ENCODE measurements at regions not wholly inside any gene's neighbourhood (a gene's known extent, or its start where the extent isn't known, plus 50 kb on each side); places are given as distances from the start of the nearest gene placed in this dataset.

GRCh38 chr17:49914096-49914490, 54.9 kb upstream of the DLX4 start:
- WGBS, 2 experiments (ENCODE audit: extremely low coverage in 2 of 2, insufficient read length in 1 of 2), result 25% methylated on average over 3 of the region's 4 CpGs; no CpG with 5 or more reads in 1 of the 2 experiments
- Histone ChIP-seq H3K9me3 (ENCODE audit: control insufficient read depth, insufficient read depth, low read length) (no peaks in the 10 kb centered on the region), H2BK120ac (ENCODE audit: low read depth, low read length) (no peak overlapping the region)

More at GRCh38 chr17:49914096-49914490, 54.9 kb upstream of the DLX4 start:
- Histone ChIP-seq H3K36me3 (ENCODE audit: control insufficient read depth, insufficient read depth, low read length) (no peaks in the 10 kb centered on the region), H3K14ac (replicated peaks; ENCODE audit: low read depth, low read length) (no peak overlapping the region), H3K23ac (ENCODE audit: low read depth, low read length) (no peak overlapping the region), H3K9me1 (ENCODE audit: insufficient read depth, low read length) (no peaks in the 10 kb centered on the region), H2BK5ac (ENCODE audit: low read depth, low read length, poor library complexity, severe bottlenecking) (no peak overlapping the region), H3K27ac (ENCODE audit: insufficient read depth, low read length) (no peak overlapping the region), H3K27me3 (ENCODE audit: control insufficient read depth, insufficient read depth, low read length) (peaks cover 88% of the 10 kb centered on the region), H3K4me2 (ENCODE audit: low read depth, low read length) (no peak overlapping the region), H3K56ac (ENCODE audit: extremely low read depth, insufficient read depth, low read length) (no peak overlapping the region), H2AFZ (replicated peaks; ENCODE audit: low read length, poor library complexity) (no peak overlapping the region), H4K91ac (ENCODE audit: insufficient read depth, low read depth, low read length) (no peak overlapping the region), H4K8ac (ENCODE audit: low read depth in 2 of 2, low read length in 2 of 2) (no peak overlapping the region), H2AK9ac (replicated peaks; ENCODE audit: low read depth, low read length, poor library complexity) (no peak overlapping the region), H2BK20ac (ENCODE audit: low read depth, low read length) (no peak overlapping the region), H3K4me1 (ENCODE audit: control insufficient read depth, insufficient read depth, low read length) (no peaks in the 10 kb centered on the region), H2AK5ac (ENCODE audit: low read depth, low read length) (no peak overlapping the region), H3K79me1 (ENCODE audit: low read depth in 1 of 2, low read length in 2 of 2) (no peaks in the 10 kb centered on the region), H4K20me1 (ENCODE audit: insufficient read depth, low read length) (peaks cover 4% of the 10 kb centered on the region; the same call in 1 of the 2 replicates), H2BK15ac (ENCODE audit: low read depth, low read length) (no peak overlapping the region), H3K4me3 (ENCODE audit: insufficient read depth, low read depth, low read length) (no peak overlapping the region), H3K9ac (ENCODE audit: low read depth, low read length) (no peak overlapping the region), H3K4ac (ENCODE audit: low read depth, low read length) (no peak overlapping the region), H3K18ac (ENCODE audit: low read depth, low read length) (no peak overlapping the region), H4K5ac (ENCODE audit: low read depth, low read length) (no peak overlapping the region)
- ATAC-seq (ENCODE audit: low read depth) (no peak), DNase-seq (no peak)
- intact Hi-C loops (cut with micrococcal nuclease), result no loop called here
- POLR2A ChIA-PET (ENCODE audit: unreplicated experiment), result no interaction called here
- in situ Hi-C loops (cut with MboI; ENCODE audit: low sequenced_read_pairs), result no loop called here
- BruUV-seq (replicated peaks), result no TSS peak
- CTCF ChIA-PET, result no interaction called here
- dilution Hi-C loops (cut with HindIII; ENCODE audit: low sequenced_read_pairs, unreplicated experiment), result no loop called here
- TF ChIP-seq SMC3 (IDR thresholded peaks at IDR 0.05; ENCODE audit: low read depth, low read length) (no peak), BHLHE40 (IDR thresholded peaks at IDR 0.05; ENCODE audit: low read depth, low read length) (no peak), MAFK (IDR thresholded peaks at IDR 0.05; ENCODE audit: low read depth, low read length) (no peak), MAZ (IDR thresholded peaks at IDR 0.05; ENCODE audit: borderline replicate concordance, low read depth, low read length) (no peak), NFE2L2 (IDR thresholded peaks at IDR 0.05; ENCODE audit: low read depth, low read length) (no peak), RFX5 (IDR thresholded peaks at IDR 0.05; ENCODE audit: low read depth, low read length) (no peak), CTCF (conservative IDR thresholded peaks at IDR 0.05; ENCODE audit: low read depth, low read length) (no peak), RAD21 (IDR thresholded peaks at IDR 0.05; ENCODE audit: low read length) (no peak), MXI1 (IDR thresholded peaks at IDR 0.05; ENCODE audit: borderline replicate concordance, low read depth, low read length) (no peak), CEBPB (IDR thresholded peaks at IDR 0.05; ENCODE audit: low read depth, low read length) (no peak), USF2 (IDR thresholded peaks at IDR 0.05; ENCODE audit: low read depth, low read length) (no peak), FOS (IDR thresholded peaks at IDR 0.05; ENCODE audit: low read depth, low read length) (no peak)
- TF ChIP-seq, protein P1, sequence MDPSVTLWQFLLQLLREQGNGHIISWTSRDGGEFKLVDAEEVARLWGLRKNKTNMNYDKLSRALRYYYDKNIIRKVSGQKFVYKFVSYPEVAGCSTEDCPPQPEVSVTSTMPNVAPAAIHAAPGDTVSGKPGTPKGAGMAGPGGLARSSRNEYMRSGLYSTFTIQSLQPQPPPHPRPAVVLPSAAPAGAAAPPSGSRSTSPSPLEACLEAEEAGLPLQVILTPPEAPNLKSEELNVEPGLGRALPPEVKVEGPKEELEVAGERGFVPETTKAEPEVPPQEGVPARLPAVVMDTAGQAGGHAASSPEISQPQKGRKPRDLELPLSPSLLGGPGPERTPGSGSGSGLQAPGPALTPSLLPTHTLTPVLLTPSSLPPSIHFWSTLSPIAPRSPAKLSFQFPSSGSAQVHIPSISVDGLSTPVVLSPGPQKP (IDR thresholded peaks at IDR 0.05; ENCODE audit: borderline replicate concordance, low read depth, low read length), result no peak

Data from IMR-90 (cell line).